GM21515 (cell line): ENCODE measurements at regions not wholly inside any gene's neighbourhood (a gene's known extent, or its start where the extent isn't known, plus 50 kb on each side); places are given as distances from the start of the nearest gene placed in this dataset.
"Not testable (repeated sequence)": the region's sequence is repeated elsewhere in the genome, so short reads cannot be mapped to it uniquely, and the experiment has no call there.

ENCODE experiments used
- ATAC-seq: cut with Tn5 transposase; IDR thresholded peaks from one replicate; pipeline ENCODE4 v1.9.1; 2021; ENCODE audit not compliant: unreplicated experiment

- no peak for ATAC-seq
These were observed 236.2 kb upstream of the ADRA1B start for GRCh38 chr5:159680095-159680494.

GRCh38 chr5:159681661-159682060, 234.6 kb upstream of the ADRA1B start:
- no peak for ATAC-seq

- no peak for ATAC-seq
These were observed 233.7 kb upstream of the ADRA1B start for GRCh38 chr5:159682623-159683022.

- ATAC-seq = not testable (repeated sequence)
These were observed 228.4 kb upstream of the ADRA1B start for GRCh38 chr5:159687892-159688291.

- ATAC-seq = no peak
These were observed 220.5 kb upstream of the ADRA1B start for GRCh38 chr5:159695741-159696294.

- ATAC-seq = no peak
These were observed 218.8 kb upstream of the ADRA1B start for GRCh38 chr5:159697530-159697929.

GRCh38 chr5:159698322-159698721, 218.0 kb upstream of the ADRA1B start:
- ATAC-seq = no peak

- no peak for ATAC-seq
These were observed 216.3 kb upstream of the ADRA1B start for GRCh38 chr5:159700016-159700415.

GRCh38 chr5:159702301-159702700, 214.0 kb upstream of the ADRA1B start:
- ATAC-seq = no peak

- no peak for ATAC-seq
These were observed 213.5 kb upstream of the ADRA1B start for GRCh38 chr5:159702826-159703225.

GRCh38 chr5:159704160-159704559, 212.1 kb upstream of the ADRA1B start:
- no peak for ATAC-seq

- no peak for ATAC-seq
These were observed 210.3 kb upstream of the ADRA1B start for GRCh38 chr5:159705948-159706347.

GRCh38 chr5:159708090-159708489, 208.2 kb upstream of the ADRA1B start:
- ATAC-seq = no peak

- ATAC-seq = no peak
These were observed 203.6 kb upstream of the ADRA1B start for GRCh38 chr5:159712672-159713071.

- ATAC-seq = no peak
These were observed 203.0 kb upstream of the ADRA1B start for GRCh38 chr5:159713254-159713653.

GRCh38 chr5:159713773-159714172, 202.5 kb upstream of the ADRA1B start:
- no peak for ATAC-seq

GRCh38 chr5:159725475-159725874, 190.8 kb upstream of the ADRA1B start:
- no peak for ATAC-seq

- ATAC-seq = no peak
These were observed 189.1 kb upstream of the ADRA1B start for GRCh38 chr5:159727167-159727566.

GRCh38 chr5:159730285-159730684, 186.0 kb upstream of the ADRA1B start:
- no peak for ATAC-seq

- ATAC-seq = no peak
These were observed 184.1 kb upstream of the ADRA1B start for GRCh38 chr5:159732220-159732619.

- ATAC-seq = no peak
These were observed 181.9 kb upstream of the ADRA1B start for GRCh38 chr5:159734366-159734765.

GRCh38 chr5:159735036-159735435, 181.2 kb upstream of the ADRA1B start:
- no peak for ATAC-seq
